Peyer's patch (tissue), 4 donors: ENCODE measurements at regions not wholly inside any gene's neighbourhood (a gene's known extent, or its start where the extent isn't known, plus 50 kb on each side); places are given as distances from the start of the nearest gene placed in this dataset.

Experiments
- DNase-seq, 3 donors: peaks; one replicate each; pipeline ENCODE4 v3.0.0-alpha.2; 2017 to 2019
- H3K27ac ChIP-seq, 4 donors: fragments of 200-600 bp; sonication (generic); one replicate each; pipeline ENCODE4 v1.5.1; 2016 to 2019
- H3K27me3 ChIP-seq, 2 donors: fragments of 200-600 bp; sonication (generic); one replicate each; pipeline ENCODE4 v1.5.1; 2019
- H3K36me3 ChIP-seq, 3 donors: fragments of 200-600 bp; sonication (generic); one replicate each; pipeline ENCODE4 v1.5.1; 2016 to 2019
- H3K4me1 ChIP-seq, 4 donors: fragments of 200-600 bp; sonication (generic); one replicate each; pipeline ENCODE4 v1.5.1; 2016 to 2019
- H3K4me3 ChIP-seq, 4 donors: fragments of 200-600 bp; sonication (generic); 1 replicate in 3 of 4; 2 replicates in 1 of 4; pipeline ENCODE4 v1.5.1; 2016 to 2019; ENCODE audit warnings: mild to moderate bottlenecking in 1 of 4
- H3K9me3 ChIP-seq, 4 donors: fragments of 200-600 bp; sonication (generic); one replicate each; pipeline ENCODE4 v1.5.1; 2016 to 2019; ENCODE audit warnings: mild to moderate bottlenecking in 1 of 4
- CTCF ChIP-seq, 6 experiments: fragments of 450-650 bp in 4 of 6; fragments of 200-600 bp in 2 of 6; sonication (generic) in 1 of 6; IDR thresholded peaks; one replicate each; pipeline ENCODE4 v1.5.1; 2017 to 2019; ENCODE audit warnings: antibody characterized with exemption in 6 of 6, mild to moderate bottlenecking in 3 of 6, moderate library complexity in 1 of 6
- POLR2A ChIP-seq, 2 donors: fragments of 450-650 bp; IDR thresholded peaks; one replicate each; pipeline ENCODE4 v1.5.1; 2017; ENCODE audit warnings: antibody characterized with exemption in 2 of 2, mild to moderate bottlenecking in 2 of 2, moderate library complexity in 2 of 2

GRCh38 chr15:69953051-69953450 is 144.7 kb downstream of the TLE3 start:
- no peaks in the 10 kb centered on the region for H3K4me1 ChIP-seq

GRCh38 chr15:69953816-69954215 is 143.9 kb downstream of the TLE3 start:
- Histone ChIP-seq H3K4me3 (no peak overlapping the region), H3K27me3 (no peaks in the 10 kb centered on the region), H3K9me3 (no peaks in the 10 kb centered on the region), H3K36me3 (no peaks in the 10 kb centered on the region), H3K4me1 (no peaks in the 10 kb centered on the region), H3K27ac (no peak overlapping the region)
- no peak for TF ChIP-seq CTCF (IDR thresholded peaks at IDR 0.05)
- no peak for TF ChIP-seq POLR2A (IDR thresholded peaks at IDR 0.05)
- no peak for DNase-seq

More at GRCh38 chr15:69953051-69953450, 144.7 kb downstream of the TLE3 start:
- H3K27ac ChIP-seq, result no peak overlapping the region
- no peaks in the 10 kb centered on the region for H3K36me3 ChIP-seq
- no peaks in the 10 kb centered on the region for H3K9me3 ChIP-seq
- DNase-seq, result no peak
- H3K27me3 ChIP-seq, result no peaks in the 10 kb centered on the region
- no peak overlapping the region for H3K4me3 ChIP-seq
- no peak for TF ChIP-seq CTCF (IDR thresholded peaks at IDR 0.05)
- no peak for TF ChIP-seq POLR2A (IDR thresholded peaks at IDR 0.05)

- Histone ChIP-seq H3K4me3 (no peak overlapping the region), H3K9me3 (no peaks in the 10 kb centered on the region), H3K36me3 (no peaks in the 10 kb centered on the region), H3K4me1 (no peaks in the 10 kb centered on the region), H3K27me3 (no peaks in the 10 kb centered on the region), H3K27ac (no peak overlapping the region)
- no peak for TF ChIP-seq POLR2A (IDR thresholded peaks at IDR 0.05)
- no peak for TF ChIP-seq CTCF (IDR thresholded peaks at IDR 0.05)
- no peak for DNase-seq
These were observed 143.1 kb downstream of the TLE3 start for GRCh38 chr15:69954666-69955065.

- H3K27ac ChIP-seq, result no peak overlapping the region
- DNase-seq, result no peak
- H3K4me3 ChIP-seq, result no peak overlapping the region
- H3K27me3 ChIP-seq, result no peaks in the 10 kb centered on the region
- no peaks in the 10 kb centered on the region for H3K36me3 ChIP-seq
- no peaks in the 10 kb centered on the region for H3K4me1 ChIP-seq
- TF ChIP-seq CTCF (IDR thresholded peaks at IDR 0.05), result no peak
- TF ChIP-seq POLR2A (IDR thresholded peaks at IDR 0.05), result no peak
- no peaks in the 10 kb centered on the region for H3K9me3 ChIP-seq
These were observed 142.3 kb downstream of the TLE3 start for GRCh38 chr15:69955240-69955894.

- no peaks in the 10 kb centered on the region for H3K27me3 ChIP-seq
- no peak for TF ChIP-seq POLR2A (IDR thresholded peaks at IDR 0.05)
- no peak for TF ChIP-seq CTCF (IDR thresholded peaks at IDR 0.05)
- DNase-seq, result no peak
- H3K4me3 ChIP-seq, result no peak overlapping the region
- H3K27ac ChIP-seq, result no peak overlapping the region
- H3K9me3 ChIP-seq, result no peaks in the 10 kb centered on the region
- no peaks in the 10 kb centered on the region for H3K4me1 ChIP-seq
- no peaks in the 10 kb centered on the region for H3K36me3 ChIP-seq
These were observed 141.3 kb downstream of the TLE3 start for GRCh38 chr15:69956417-69956816.

- Histone ChIP-seq H3K27me3 (no peaks in the 10 kb centered on the region), H3K4me3 (no peak overlapping the region), H3K4me1 (no peaks in the 10 kb centered on the region), H3K36me3 (no peaks in the 10 kb centered on the region), H3K9me3 (no peaks in the 10 kb centered on the region), H3K27ac (no peak overlapping the region)
- no peak for DNase-seq
- TF ChIP-seq CTCF (IDR thresholded peaks at IDR 0.05) (no peak), POLR2A (IDR thresholded peaks at IDR 0.05) (no peak)
These were observed 140.5 kb downstream of the TLE3 start for GRCh38 chr15:69957175-69957574.
